ENCODE measurements at regions not wholly inside any gene's neighbourhood (a gene's known extent, or its start where the extent isn't known, plus 50 kb on each side); places are given as distances from the start of the nearest gene placed in this dataset.

GRCh38 chr1:157356601-157357000 lies 195.7 kb downstream of the FCRL5 start:
- no peak for ATAC-seq
- TF ChIP-seq PATZ1 (CRISPR knock-in tag; IDR thresholded peaks at IDR 0.05; ENCODE audit: borderline replicate concordance) = no peak
- TF ChIP-seq TCF4 (CRISPR knock-in tag; IDR thresholded peaks at IDR 0.05; ENCODE audit: borderline replicate concordance) = no peak
- no peak for TF ChIP-seq GLIS3 (CRISPR knock-in tag; IDR thresholded peaks at IDR 0.05)

DNA sequence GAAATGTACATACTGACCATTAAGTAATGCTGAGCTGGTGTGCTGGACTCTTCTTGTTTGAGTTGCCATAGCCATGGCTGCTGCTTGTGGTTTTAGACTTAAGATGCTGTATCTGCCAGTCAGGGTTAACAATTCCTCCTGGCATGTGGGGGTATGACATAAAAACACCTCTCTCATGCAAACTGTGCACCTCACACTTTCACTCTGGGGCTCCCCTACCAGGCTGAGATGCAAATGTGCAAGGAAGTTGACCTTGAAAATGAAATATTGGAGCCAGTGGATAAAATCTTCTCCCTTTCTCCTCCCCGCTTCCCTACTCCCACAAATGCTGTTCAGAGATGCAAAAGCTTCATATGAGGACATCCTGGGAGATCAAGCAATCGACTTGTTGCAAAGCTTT lies 198.8 kb downstream of the FCRL5 start:
- TF ChIP-seq ZNF8 (CRISPR knock-in tag; IDR thresholded peaks at IDR 0.05) (no peak), ZNF70 (CRISPR knock-in tag; IDR thresholded peaks at IDR 0.05) (no peak), ISL1 (CRISPR knock-in tag; IDR thresholded peaks at IDR 0.05) (no peak), POU6F1 (CRISPR knock-in tag; IDR thresholded peaks at IDR 0.05; ENCODE audit: borderline replicate concordance, low read depth) (no peak), SNAI2 (CRISPR knock-in tag; IDR thresholded peaks at IDR 0.05) (no peak), BACH2 (CRISPR knock-in tag; IDR thresholded peaks at IDR 0.05; ENCODE audit: borderline replicate concordance) (no peak), ZFP30 (CRISPR knock-in tag; IDR thresholded peaks at IDR 0.05) (no peak), PPARA (CRISPR knock-in tag; IDR thresholded peaks at IDR 0.05; ENCODE audit: borderline replicate concordance) (no peak), ZNF565 (CRISPR knock-in tag; conservative IDR thresholded peaks at IDR 0.05; ENCODE audit: low read depth) (no peak), ZC3H10 (CRISPR knock-in tag; IDR thresholded peaks at IDR 0.05) (no peak), ARNTL (CRISPR knock-in tag; IDR thresholded peaks at IDR 0.05; ENCODE audit: borderline replicate concordance, low read depth) (no peak), TOX (CRISPR knock-in tag; IDR thresholded peaks at IDR 0.05; ENCODE audit: borderline replicate concordance) (no peak), CSDC2 (CRISPR knock-in tag; IDR thresholded peaks at IDR 0.05) (no peak), OSR1 (CRISPR knock-in tag; IDR thresholded peaks at IDR 0.05) (no peak), ZFP3 (CRISPR knock-in tag; IDR thresholded peaks at IDR 0.05) (no peak)
- TF ChIP-seq, protein P1, sequence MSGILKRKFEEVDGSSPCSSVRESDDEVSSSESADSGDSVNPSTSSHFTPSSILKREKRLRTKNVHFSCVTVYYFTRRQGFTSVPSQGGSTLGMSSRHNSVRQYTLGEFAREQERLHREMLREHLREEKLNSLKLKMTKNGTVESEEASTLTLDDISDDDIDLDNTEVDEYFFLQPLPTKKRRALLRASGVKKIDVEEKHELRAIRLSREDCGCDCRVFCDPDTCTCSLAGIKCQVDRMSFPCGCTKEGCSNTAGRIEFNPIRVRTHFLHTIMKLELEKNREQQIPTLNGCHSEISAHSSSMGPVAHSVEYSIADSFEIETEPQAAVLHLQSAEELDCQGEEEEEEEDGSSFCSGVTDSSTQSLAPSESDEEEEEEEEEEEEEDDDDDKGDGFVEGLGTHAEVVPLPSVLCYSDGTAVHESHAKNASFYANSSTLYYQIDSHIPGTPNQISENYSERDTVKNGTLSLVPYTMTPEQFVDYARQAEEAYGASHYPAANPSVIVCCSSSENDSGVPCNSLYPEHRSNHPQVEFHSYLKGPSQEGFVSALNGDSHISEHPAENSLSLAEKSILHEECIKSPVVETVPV (CRISPR knock-in tag; IDR thresholded peaks at IDR 0.05) = no peak
- ATAC-seq = no peak

GRCh38 chr1:157352817-157353408 lies 199.4 kb downstream of the FCRL5 start:
- ATAC-seq = no peak
- TF ChIP-seq BACH2 (CRISPR knock-in tag; IDR thresholded peaks at IDR 0.05; ENCODE audit: borderline replicate concordance) (no peak), ISL1 (CRISPR knock-in tag; IDR thresholded peaks at IDR 0.05) (no peak), ZFP3 (CRISPR knock-in tag; IDR thresholded peaks at IDR 0.05) (no peak), TOX (CRISPR knock-in tag; IDR thresholded peaks at IDR 0.05; ENCODE audit: borderline replicate concordance) (no peak), ZNF70 (CRISPR knock-in tag; IDR thresholded peaks at IDR 0.05) (no peak), GLIS3 (CRISPR knock-in tag; IDR thresholded peaks at IDR 0.05) (no peak), PPARA (CRISPR knock-in tag; IDR thresholded peaks at IDR 0.05; ENCODE audit: borderline replicate concordance) (no peak), TSHZ2 (CRISPR knock-in tag; IDR thresholded peaks at IDR 0.05) (no peak), TCF4 (CRISPR knock-in tag; IDR thresholded peaks at IDR 0.05; ENCODE audit: borderline replicate concordance) (no peak), ZNF8 (CRISPR knock-in tag; IDR thresholded peaks at IDR 0.05) (no peak)
- TF ChIP-seq, protein P2, sequence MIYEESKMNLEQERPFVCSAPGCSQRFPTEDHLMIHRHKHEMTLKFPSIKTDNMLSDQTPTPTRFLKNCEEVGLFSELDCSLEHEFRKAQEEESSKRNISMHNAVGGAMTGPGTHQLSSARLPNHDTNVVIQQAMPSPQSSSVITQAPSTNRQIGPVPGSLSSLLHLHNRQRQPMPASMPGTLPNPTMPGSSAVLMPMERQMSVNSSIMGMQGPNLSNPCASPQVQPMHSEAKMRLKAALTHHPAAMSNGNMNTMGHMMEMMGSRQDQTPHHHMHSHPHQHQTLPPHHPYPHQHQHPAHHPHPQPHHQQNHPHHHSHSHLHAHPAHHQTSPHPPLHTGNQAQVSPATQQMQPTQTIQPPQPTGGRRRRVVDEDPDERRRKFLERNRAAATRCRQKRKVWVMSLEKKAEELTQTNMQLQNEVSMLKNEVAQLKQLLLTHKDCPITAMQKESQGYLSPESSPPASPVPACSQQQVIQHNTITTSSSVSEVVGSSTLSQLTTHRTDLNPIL (CRISPR knock-in tag; IDR thresholded peaks at IDR 0.05; ENCODE audit: low read depth) = no peak

Data from SK-N-SH treated with all-trans-retinoic acid at 6 μM for 48 hours (cell line).